MM.1S (cell line): ENCODE measurements at regions not wholly inside any gene's neighbourhood (a gene's known extent, or its start where the extent isn't known, plus 50 kb on each side); places are given as distances from the start of the nearest gene placed in this dataset.

ENCODE experiments used
- DNase-seq: peaks from one replicate; pipeline ENCODE4 v3.0.0-alpha.2; 2015
- H2AFZ ChIP-seq: fragments of 300-600 bp; sonication (generic); 2 replicates; pipeline ENCODE4 v1.6.0; 2016; ENCODE audit warnings: antibody characterized with exemption, low read length
- H3F3A ChIP-seq: fragments of 300-600 bp; sonication (generic); 2 replicates; pipeline ENCODE4 v1.6.1; 2016; ENCODE audit warnings: mild to moderate bottlenecking, antibody characterized with exemption, low read length, moderate library complexity, mixed read lengths; ENCODE audit not compliant: insufficient read depth
- H3K27ac ChIP-seq: fragments of 300-600 bp; sonication (generic); 2 replicates; pipeline ENCODE4 v1.5.1; 2016; ENCODE audit warnings: mild to moderate bottlenecking, low read length
- H3K27me3 ChIP-seq: fragments of 300-600 bp; sonication (generic); replicated peaks from 2 replicates; pipeline ENCODE4 v1.6.0; 2016; ENCODE audit warnings: low read length; ENCODE audit not compliant: insufficient read depth
- H3K36me3 ChIP-seq: fragments of 300-600 bp; sonication (generic); replicated peaks from 2 replicates; pipeline ENCODE4 v1.6.1; 2016; ENCODE audit warnings: mild to moderate bottlenecking, low read length, mixed read lengths; ENCODE audit not compliant: insufficient read depth
- H3K4me1 ChIP-seq: fragments of 300-600 bp; sonication (generic); 2 replicates; pipeline ENCODE4 v1.6.1; 2016; ENCODE audit warnings: low read length, mixed read lengths
- H3K4me2 ChIP-seq: fragments of 300-600 bp; sonication (generic); 2 replicates; pipeline ENCODE4 v1.6.0; 2016; ENCODE audit warnings: low read depth, low read length
- H3K4me3 ChIP-seq: fragments of 300-600 bp; sonication (generic); 2 replicates; pipeline ENCODE4 v1.5.1; 2016; ENCODE audit warnings: low read length, mixed read lengths
- H3K79me2 ChIP-seq: fragments of 300-600 bp; sonication (generic); 2 replicates; pipeline ENCODE4 v1.6.1; 2016; ENCODE audit warnings: mixed run types, low read length, mixed read lengths
- H3K9ac ChIP-seq: fragments of 300-600 bp; sonication (generic); 2 replicates; pipeline ENCODE4 v1.6.1; 2016; ENCODE audit warnings: low read length, mixed read lengths
- H3K9me2 ChIP-seq: fragments of 300-600 bp; sonication (generic); replicated peaks from 2 replicates; pipeline ENCODE4 v1.6.1; 2016; ENCODE audit warnings: mild to moderate bottlenecking, low read length, mixed read lengths; ENCODE audit not compliant: insufficient read depth
- H3K9me3 ChIP-seq: fragments of 300-600 bp; sonication (generic); replicated peaks from 2 replicates; pipeline ENCODE4 v1.6.1; 2016; ENCODE audit warnings: mild to moderate bottlenecking, low read length, mixed read lengths; ENCODE audit not compliant: insufficient read depth
- H4K20me1 ChIP-seq: fragments of 300-600 bp; sonication (generic); 2 replicates; pipeline ENCODE4 v1.6.1; 2016; ENCODE audit warnings: mild to moderate bottlenecking, low read length, moderate library complexity, mixed read lengths; ENCODE audit not compliant: insufficient read depth
- EZH2 ChIP-seq: fragments of 300-600 bp; sonication (generic); optimal IDR thresholded peaks from 2 replicates; pipeline ENCODE3; 2017; ENCODE audit warnings: low read depth, mild to moderate bottlenecking, antibody characterized with exemption, low read length, mixed read lengths
- EZH2phosphoT487 ChIP-seq: fragments of 300-600 bp; sonication (generic); IDR thresholded peaks from 2 replicates; pipeline ENCODE4 v1.6.1; 2018; ENCODE audit warnings: antibody characterized with exemption, low read length
- TF ChIP-seq, protein P1 (sequence below): fragments of 300-600 bp; sonication (generic); IDR thresholded peaks from 2 replicates; pipeline ENCODE4 v1.5.1; 2016; ENCODE audit warnings: antibody characterized with exemption, low read length, mixed read lengths

DNA sequence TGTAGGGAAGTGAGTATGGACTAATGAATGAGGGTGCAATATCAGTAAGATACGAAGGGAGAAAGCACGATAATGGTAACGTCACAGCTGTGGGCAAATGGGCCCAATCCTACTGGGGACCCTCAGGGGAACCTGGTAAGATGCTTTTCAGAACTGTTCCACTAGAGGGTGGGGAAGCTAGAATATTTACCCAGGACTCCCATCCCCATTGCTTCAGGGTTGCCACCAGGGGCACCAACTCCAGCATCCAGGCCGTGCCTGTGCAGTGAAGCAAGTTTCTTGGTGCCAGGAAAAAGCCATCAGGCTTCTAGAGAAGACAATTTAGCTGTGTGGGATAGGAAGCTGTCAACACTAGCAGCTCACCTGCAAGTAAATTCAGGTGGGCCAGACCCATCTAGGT is 409.3 kb downstream of the AGTPBP1 start:
- Histone ChIP-seq H3K4me1 (no peaks in the 10 kb centered on the region), H3K9me2 (no peaks in the 10 kb centered on the region), H3K79me2 (no peaks in the 10 kb centered on the region), H2AFZ (no peak overlapping the region), H3K36me3 (no peaks in the 10 kb centered on the region), H4K20me1 (no peaks in the 10 kb centered on the region), H3K4me3 (no peak overlapping the region), H3K4me2 (no peak overlapping the region), H3K9me3 (no peaks in the 10 kb centered on the region), H3K27ac (no peak overlapping the region), H3K27me3 (no peaks in the 10 kb centered on the region), H3K9ac (no peak overlapping the region), H3F3A (no peaks in the 10 kb centered on the region)
- DNase-seq: peak; percentile 13
- TF ChIP-seq, protein P1, sequence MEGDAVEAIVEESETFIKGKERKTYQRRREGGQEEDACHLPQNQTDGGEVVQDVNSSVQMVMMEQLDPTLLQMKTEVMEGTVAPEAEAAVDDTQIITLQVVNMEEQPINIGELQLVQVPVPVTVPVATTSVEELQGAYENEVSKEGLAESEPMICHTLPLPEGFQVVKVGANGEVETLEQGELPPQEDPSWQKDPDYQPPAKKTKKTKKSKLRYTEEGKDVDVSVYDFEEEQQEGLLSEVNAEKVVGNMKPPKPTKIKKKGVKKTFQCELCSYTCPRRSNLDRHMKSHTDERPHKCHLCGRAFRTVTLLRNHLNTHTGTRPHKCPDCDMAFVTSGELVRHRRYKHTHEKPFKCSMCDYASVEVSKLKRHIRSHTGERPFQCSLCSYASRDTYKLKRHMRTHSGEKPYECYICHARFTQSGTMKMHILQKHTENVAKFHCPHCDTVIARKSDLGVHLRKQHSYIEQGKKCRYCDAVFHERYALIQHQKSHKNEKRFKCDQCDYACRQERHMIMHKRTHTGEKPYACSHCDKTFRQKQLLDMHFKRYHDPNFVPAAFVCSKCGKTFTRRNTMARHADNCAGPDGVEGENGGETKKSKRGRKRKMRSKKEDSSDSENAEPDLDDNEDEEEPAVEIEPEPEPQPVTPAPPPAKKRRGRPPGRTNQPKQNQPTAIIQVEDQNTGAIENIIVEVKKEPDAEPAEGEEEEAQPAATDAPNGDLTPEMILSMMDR: peak; percentile 35
- TF ChIP-seq EZH2phosphoT487 (no peak), EZH2 (no peak)

DNA sequence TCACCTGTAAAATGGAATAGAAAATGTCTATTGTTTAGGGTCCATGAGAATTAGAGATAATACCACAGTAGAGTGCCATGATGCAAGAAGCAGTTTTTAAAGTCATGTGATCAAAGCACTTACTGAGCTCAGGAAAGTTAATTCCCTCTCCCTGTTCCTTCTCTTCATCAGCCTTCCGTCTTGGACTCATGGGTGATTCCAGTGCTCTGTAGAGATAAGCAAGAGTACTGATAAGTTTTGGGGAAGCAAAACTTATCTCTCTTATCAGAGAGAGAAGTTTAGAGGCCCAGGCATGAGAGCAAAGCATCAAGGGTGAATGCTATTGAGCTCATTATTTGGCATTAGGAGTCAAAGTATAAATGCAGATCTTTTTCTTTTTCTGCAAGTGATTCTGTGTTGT is 410.1 kb downstream of the AGTPBP1 start:
- H3F3A ChIP-seq: no peaks in the 10 kb centered on the region
- no peaks in the 10 kb centered on the region for H3K4me1 ChIP-seq
- TF ChIP-seq, protein P1: no peak
- TF ChIP-seq EZH2phosphoT487 (no peak), EZH2 (no peak)

DNA sequence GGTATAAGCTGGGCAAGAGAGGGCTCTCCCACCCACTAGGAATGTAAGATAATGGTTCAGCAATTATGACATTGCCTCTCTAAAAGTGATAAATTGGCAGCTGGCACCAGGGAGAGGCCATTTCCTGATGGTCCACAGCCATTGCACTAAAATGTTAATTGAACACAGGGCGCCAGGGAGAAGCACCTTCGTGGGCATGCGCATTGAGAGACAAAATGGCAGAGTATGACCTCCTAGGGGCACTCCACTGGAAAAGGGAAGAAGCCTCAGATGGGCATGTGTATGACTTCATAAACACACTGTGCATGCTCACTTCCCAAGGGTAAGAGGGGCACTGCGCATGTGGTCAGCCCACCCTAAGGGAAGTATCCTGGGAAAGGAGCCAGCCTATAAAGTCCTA is 419.2 kb downstream of the AGTPBP1 start:
- Histone ChIP-seq H3F3A (no peaks in the 10 kb centered on the region), H3K36me3 (no peaks in the 10 kb centered on the region), H3K4me2 (no peak overlapping the region), H3K4me3 (no peak overlapping the region), H4K20me1 (no peaks in the 10 kb centered on the region), H3K9me3 (no peaks in the 10 kb centered on the region), H3K4me1 (no peaks in the 10 kb centered on the region), H3K9me2 (no peaks in the 10 kb centered on the region), H2AFZ (no peak overlapping the region), H3K9ac (no peak overlapping the region), H3K27ac (no peak overlapping the region), H3K27me3 (no peaks in the 10 kb centered on the region), H3K79me2 (no peaks in the 10 kb centered on the region)
- no peak for DNase-seq
- TF ChIP-seq EZH2phosphoT487: no peak
- TF ChIP-seq EZH2: no peak
- TF ChIP-seq, protein P1: no peak

More for the DNA sequence above, 410.1 kb downstream of the AGTPBP1 start:
- H3K9me2 ChIP-seq: no peaks in the 10 kb centered on the region
- no peaks in the 10 kb centered on the region for H3K36me3 ChIP-seq
- no peak overlapping the region for H3K4me2 ChIP-seq
- H3K79me2 ChIP-seq: no peaks in the 10 kb centered on the region
- no peaks in the 10 kb centered on the region for H3K27me3 ChIP-seq
- H3K4me3 ChIP-seq: no peak overlapping the region
- no peak overlapping the region for H2AFZ ChIP-seq
- H3K9ac ChIP-seq: no peak overlapping the region
- no peak overlapping the region for H3K27ac ChIP-seq
- H3K9me3 ChIP-seq: no peaks in the 10 kb centered on the region
- no peak for DNase-seq
- no peaks in the 10 kb centered on the region for H4K20me1 ChIP-seq
